ENCODE measurements at regions not wholly inside any gene's neighbourhood (a gene's known extent, or its start where the extent isn't known, plus 50 kb on each side); places are given as distances from the start of the nearest gene placed in this dataset.
"Not testable (repeated sequence)": the region's sequence is repeated elsewhere in the genome, so short reads cannot be mapped to it uniquely, and the experiment has no call there.

GRCh38 chr5:88090506-88090905, 178.1 kb downstream of the TMEM161B start:
- no peak for DNase-seq

DNA sequence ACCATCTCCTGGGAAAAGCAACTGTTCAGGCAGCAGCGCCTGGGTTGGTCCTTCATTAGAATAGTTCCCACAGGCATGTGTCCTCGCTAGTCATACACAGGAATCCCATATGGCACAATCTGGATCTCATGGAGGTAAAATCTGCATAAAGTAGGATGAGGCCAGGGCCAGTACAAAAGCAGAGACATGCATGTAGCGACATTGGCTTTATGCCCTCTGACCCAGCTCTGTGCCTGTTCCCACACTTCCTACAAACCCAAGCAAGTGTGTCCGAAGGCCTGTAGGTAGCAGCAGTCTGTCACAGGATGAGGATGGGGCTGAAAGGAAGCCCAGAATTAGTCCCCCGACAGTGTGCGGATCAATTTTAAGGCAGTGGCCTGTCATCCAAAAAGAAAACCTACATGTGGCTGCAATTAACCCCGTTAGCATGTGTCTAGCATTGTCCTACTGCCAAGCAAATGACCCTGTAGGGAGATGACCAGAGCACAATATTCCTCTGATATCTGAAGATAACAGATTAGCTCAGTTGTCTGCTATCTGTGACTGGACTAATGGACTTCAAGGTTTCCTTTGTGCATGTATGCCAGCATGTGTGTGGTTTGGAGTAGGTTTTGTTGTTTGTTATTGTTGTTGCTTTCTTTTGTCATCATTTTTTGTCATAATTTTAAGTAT, 178.8 kb downstream of the TMEM161B start:
- DNase-seq, result no peak

- DNase-seq, result no peak
Observed at GRCh38 chr5:88085462-88085861, 183.2 kb downstream of the TMEM161B start.

- no peak for DNase-seq
Observed at GRCh38 chr5:88081877-88082276, 186.8 kb downstream of the TMEM161B start.

- DNase-seq, result no peak
Observed at GRCh38 chr5:88063813-88064212, 204.8 kb downstream of the TMEM161B start.

DNA sequence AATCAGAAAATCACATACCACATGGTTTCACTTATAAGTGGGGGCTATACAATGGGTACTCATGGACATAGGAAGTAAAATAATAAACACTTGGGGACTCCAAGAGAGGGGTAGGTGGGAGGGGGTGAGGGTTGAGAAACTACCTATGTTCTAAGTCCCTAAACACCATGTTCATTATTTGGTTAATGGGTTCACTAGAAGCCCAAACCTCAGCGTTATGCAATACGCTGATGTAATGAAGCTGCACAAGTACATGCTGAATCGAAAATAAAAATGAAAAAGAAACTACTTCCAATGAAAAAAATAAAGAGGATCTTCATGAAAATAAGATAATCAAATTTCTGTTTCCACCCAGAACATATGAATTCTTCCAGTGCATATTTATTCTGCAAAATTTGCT, 208.5 kb downstream of the TMEM161B start:
- DNase-seq, result no peak

DNA sequence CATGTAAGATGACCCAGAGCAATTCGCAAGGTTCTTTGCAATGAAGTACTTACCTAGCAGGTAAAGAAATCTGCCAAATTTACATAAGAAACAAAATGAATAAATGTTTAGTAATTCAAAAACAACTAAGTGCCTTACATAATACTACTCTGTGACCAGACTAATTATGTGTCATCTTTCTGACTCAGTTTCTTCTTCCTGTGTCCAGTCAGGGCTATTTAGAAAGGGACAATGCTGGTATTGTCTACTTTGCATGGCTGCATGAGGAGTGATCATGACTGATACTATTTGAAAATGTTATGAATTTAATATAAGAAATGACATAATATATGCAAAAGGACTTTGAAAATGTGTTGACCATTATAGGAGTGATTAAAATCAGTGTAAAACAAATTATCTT, 210.0 kb downstream of the TMEM161B start:
- DNase-seq, result no peak

DNA sequence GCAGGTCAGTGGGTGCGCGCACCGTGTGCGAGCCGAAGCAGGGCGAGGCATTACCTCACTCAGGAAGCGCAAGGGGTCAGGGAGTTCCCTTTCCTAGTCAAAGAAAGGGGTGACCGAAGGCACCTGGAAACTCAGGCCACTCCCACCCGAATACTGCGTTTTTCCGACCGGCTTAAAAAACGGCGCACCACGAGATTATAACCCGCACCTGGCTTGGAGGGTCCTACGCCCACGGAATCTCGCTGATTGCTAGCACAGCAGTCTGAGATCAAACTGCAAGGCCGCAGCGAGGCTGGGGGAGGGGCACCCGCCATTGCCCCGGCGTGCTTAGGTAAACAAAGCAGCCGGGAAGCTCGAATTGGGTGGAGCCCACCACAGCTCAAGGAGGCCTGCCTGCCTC, 216.2 kb downstream of the TMEM161B start:
- not testable (repeated sequence) for DNase-seq

DNA sequence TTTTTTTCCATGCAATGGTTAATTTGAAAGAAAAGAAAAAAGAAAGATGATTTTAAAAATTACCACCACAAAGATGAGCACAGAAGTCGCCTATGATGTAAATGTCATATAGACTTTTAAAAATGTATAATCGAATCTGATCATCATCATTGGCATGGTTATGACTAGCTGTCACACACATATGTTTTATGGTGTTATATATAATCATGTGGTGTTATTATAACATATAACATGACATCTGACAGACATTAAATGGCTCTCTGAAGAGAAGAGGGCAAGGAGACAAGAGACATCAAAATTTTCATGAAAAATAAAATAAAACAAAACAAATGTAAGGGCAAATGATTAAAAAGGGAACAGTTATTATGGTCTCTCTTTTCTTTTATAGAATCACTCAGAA, 217.5 kb downstream of the TMEM161B start:
- no peak for DNase-seq

DNA sequence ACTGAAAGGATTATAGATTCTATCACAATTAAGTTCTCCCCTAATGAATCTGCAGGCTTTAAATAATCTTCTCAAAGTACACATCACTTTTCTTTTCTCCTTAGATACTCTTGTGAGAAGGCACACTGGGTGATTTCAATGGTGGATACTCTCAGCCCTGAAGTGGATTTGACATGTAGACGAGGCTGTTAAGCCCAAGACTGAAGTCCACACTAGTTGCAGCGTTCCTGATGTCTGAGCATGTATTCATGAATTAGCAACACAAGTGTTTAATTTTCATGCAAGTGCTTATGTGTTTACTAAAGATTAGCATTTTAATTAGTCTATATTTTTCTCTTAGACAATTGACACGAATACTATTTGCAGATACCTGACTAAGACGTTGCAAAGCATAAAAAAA, 218.9 kb downstream of the TMEM161B start:
- no peak for DNase-seq

DNA sequence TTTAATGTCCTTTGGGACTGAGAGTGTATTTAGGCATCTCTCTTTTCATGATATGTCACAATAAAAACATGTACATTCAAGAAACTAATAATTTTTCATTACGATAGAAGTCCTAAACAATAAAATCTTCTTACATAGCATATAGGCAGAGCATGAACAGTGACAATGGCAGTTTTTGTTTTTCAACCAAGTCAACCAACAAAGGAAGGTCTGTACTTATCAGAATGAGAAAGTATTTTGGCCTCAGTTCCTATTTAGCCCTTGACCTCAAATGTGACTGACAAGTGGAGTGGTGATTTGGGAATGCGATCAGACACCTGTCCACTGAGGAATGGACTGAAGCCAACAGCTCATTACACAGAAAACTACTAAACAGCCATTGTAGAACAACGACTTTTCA, 219.5 kb downstream of the TMEM161B start:
- DNase-seq, result no peak

DNA sequence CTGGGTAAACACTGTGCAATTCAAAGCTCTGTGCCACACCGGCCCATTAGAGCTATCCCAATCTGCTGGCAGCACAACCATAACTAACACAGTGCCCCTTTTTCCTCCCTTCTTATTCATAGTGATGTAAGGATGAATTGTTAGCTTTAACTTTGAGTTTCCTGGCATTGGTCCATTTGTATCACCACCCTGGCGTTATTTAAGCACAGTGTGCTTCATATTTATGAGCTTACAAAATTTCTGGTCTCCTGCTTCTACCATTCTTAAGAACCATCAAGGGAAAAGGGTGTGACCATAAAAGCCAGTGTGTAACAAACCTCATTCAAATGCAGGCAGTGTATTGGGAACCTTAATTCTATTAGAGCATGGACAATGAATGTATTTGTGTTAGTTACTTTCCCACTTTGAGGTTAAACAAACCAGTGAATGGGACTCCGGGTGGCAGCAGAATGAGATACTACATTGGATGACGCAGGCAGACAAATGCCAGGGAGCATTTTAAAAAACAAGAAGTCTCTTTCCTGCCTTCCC, 222.6 kb downstream of the TMEM161B start:
- DNase-seq, result no peak

- DNase-seq, result no peak
Observed at GRCh38 chr5:88045165-88045564, 223.5 kb downstream of the TMEM161B start.

GRCh38 chr5:88034520-88034919, 234.1 kb downstream of the TMEM161B start:
- no peak for DNase-seq

GRCh38 chr5:88033191-88033590, 235.5 kb downstream of the TMEM161B start:
- DNase-seq, result no peak

DNA sequence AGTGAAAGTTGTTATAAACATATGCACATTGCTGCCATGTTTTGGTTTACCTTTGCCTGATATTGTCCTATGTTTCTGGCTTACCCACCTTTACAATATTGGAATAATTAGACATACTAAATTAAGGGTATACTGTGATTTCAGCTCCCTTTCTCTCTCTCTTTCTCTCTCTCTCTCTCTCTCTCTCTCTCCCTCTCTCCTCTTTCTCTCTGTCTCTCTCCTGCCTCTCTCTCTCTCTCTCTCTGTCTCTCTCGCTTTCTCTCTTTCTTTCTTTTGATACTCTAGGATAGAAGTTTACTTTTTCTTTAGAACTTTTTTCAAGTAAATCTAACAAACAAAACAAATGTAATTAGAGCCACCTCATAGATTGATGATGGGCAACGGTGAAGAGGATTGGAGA, 239.6 kb downstream of the TMEM161B start:
- no peak for DNase-seq

DNA sequence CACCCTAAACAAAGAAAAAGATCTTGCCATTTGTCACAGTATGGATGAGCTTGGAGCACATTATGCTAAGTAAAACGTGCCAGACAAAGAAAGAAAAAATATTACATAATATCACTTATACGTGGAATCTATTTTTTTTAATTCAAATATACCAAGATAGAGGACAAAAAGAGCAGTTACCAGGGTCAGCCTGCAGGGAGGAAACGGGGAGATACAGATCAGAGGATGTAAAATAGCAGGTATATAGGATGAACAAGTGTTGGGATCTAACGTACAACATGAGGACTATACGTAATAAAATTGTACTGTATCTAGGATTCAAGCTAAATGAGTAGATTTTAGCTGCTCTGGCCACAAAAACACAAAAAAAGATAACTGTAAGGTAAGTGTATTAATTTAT, 247.5 kb downstream of the TMEM161B start:
- no peak for DNase-seq

GRCh38 chr5:88014984-88015383, 253.7 kb downstream of the TMEM161B start:
- DNase-seq, result not testable (repeated sequence)

DNA sequence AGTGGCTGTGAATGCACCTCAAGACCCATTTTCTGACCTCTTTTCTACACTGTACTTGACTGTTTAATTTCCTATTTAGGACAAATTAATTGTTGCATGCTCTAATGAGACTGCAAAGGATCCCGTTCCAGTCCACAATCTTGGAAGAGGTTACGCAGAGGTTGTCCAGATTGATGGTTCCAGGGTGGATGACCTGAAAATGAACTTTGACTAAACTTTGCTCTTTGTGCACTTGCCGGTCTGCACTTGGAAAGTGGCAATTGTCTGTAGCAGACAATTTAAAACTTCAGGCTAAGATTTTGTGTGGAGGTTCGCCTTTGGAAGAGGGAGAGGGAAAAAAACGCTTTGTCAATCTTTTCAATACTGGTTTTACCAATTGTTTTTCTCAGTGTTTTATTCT, 267.8 kb downstream of the TMEM161B start:
- DNase-seq, result no peak

DNA sequence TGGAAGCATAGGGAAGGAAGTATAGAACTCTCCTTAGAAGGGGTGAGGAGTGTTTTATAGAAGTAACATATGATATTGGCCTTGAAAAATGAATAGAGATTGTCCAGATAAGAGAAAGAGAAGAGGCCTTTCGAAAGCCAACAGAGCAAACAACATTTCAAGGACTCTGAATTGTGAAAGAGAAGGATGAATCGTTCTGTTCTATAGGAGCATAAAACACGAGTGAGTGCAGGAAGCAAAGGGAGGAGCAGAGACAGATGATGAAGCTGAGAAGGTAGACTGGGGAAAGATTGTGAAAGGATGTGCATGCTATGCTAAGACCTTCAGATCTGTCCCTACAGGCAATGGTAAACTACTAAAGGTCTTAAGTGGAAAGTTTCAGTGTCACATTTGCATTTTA, 271.0 kb downstream of the TMEM161B start:
- DNase-seq, result no peak

- no peak for DNase-seq
Observed at GRCh38 chr5:87966213-87966612, 302.4 kb downstream of the TMEM161B start.

GRCh38 chr5:87954121-87954520, 314.5 kb downstream of the TMEM161B start:
- no peak for DNase-seq

DNA sequence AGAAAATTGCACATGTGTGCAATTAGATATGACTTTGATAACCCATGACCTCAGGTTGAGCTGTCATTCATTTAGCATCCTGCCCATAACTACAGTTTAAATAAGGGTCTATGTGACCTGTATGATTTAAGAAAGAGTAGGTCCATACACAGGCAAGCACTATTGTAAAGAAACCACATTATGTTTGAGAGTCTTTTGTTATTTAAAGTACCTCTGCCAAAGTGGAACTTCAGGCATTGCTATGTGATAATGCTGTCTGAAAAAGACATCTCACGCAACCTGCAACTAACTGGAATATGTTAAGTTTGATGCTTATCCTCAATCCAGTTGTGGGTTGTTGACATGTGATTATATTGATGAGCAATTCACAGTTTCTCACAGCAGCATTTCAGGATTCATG, 317.0 kb downstream of the TMEM161B start:
- DNase-seq, result no peak

DNA sequence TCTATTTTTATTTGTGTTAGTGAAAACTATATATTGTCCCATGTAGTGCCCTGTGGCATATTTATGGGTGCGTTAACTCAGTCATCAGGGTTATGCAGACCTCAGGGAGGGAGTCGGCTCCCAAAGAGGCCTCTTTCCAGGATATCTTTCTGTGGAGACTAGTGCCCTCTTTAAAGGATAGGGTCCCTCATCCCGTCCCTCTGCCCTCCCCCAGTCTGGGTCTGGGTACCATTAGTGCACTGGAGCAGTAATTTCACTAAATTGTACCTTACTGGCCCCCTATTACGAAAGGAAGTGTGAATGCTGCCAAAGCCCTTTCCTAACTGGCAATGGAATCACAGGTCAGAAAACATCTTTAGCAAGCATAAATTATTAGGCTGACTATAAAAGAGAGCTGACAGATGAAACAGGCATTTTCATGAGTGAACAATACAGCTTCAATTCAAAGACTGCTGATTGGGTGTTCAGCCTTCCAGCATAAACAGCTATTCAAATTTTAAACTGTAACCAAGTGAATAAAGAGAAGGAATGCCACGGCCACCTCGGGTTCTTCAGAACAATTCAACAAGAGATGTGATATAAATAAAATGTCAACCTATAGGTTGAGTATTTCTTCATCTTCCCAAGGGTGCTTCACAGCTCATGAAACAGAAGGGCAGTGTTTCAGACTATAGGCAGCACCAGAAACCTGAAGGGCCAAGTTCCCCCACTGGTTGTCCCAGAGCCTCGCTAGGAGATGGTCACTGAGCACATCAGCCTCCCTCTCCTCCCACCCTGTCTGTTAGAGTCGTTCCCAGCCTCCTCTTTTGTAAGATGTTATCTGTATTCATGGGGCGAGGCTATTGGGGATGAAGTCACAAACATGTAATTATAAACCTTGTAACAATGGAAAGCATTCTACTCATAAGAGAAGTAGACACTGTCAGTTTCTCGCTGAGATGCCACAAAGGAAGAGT, 318.7 kb downstream of the TMEM161B start:
- DNase-seq, result no peak

Data from RPMI8226 (cell line).